HG03097 (cell line): ENCODE measurements at regions not wholly inside any gene's neighbourhood (a gene's known extent, or its start where the extent isn't known, plus 50 kb on each side); places are given as distances from the start of the nearest gene placed in this dataset.
"Not testable (repeated sequence)": the region's sequence is repeated elsewhere in the genome, so short reads cannot be mapped to it uniquely, and the experiment has no call there.

ENCODE experiments used
- ATAC-seq: cut with Tn5 transposase; IDR thresholded peaks from one replicate; pipeline ENCODE4 v1.9.1; 2021; ENCODE audit not compliant: unreplicated experiment, low FRiP score

DNA sequence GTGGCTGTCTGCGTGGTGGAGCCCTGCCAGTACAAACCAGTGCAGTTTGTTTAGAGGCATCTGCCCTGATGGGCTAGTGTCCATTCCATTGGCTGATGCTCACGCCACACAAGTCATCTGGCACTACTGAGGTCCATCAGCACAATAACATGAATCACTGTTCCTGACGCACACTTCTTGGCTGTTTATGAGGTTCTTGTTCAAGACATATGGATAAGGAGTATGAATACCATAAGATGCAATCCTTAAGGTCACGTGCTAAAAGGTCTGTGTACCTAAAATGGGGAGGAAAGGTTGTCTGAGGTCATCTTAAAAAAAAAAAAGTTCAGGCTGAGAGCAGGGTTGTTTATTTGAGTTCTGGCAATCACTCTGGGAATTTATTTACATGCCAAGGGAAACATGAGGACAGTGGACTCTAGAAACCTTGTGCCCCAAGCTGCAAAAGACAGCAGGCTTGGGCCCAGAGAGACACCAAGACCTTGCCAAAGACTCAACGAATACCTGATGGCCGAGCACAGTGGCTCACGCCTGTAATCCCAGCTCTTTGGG is 54.1 kb upstream of the SHLD1 start:
- no peak for ATAC-seq

GRCh38 chr20:5691918-5692618 is 58.1 kb upstream of the SHLD1 start:
- ATAC-seq, result peak; percentile 98

DNA sequence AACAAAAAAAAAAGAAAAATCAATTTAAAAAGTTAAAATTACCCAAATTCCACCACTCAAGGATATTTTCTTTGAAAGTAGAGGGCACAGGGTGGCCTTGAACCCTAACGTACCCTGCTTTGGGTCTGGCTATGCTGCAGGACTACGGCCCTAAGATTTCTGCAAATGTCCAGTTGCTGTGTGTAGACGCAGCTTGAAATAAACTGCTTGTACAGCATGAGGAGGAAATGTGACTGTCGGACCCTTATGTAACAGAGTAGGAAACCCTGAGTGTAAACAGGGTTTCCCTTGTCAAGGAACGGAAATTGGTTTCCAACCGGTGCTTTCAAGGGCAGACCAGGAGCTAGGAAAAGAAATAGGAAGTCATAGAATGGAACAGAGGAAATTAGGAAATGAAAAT is 60.7 kb upstream of the SHLD1 start:
- no peak for ATAC-seq

DNA sequence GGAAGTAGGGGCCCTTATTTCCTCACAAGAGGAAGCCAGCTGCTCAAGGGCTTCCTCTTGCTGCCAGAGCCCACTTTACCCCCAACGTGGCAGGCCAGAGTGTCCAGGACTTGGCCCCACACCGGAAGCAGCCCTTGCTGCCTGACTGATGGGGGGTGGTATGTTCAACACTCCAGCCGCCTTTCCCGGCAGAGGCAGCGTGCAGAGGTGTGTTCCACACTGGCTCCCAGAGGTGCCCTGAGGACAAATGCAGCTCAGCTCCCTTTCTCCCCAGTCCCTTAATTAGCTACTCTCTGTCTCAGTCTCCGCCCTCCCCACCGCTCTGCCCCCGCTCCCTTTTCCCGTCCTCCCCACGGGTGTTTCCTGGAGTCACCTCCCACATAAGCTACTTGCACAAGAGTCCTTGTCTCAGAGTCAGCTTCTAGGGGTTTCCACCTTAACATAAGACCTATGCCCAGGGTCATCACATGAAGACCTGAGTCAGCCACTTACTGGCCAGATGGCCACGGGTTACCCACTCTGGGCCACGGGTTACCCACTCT is 61.7 kb upstream of the SHLD1 start:
- ATAC-seq, result no peak

GRCh38 chr20:5687884-5688283 is 62.3 kb upstream of the SHLD1 start:
- ATAC-seq, result no peak

DNA sequence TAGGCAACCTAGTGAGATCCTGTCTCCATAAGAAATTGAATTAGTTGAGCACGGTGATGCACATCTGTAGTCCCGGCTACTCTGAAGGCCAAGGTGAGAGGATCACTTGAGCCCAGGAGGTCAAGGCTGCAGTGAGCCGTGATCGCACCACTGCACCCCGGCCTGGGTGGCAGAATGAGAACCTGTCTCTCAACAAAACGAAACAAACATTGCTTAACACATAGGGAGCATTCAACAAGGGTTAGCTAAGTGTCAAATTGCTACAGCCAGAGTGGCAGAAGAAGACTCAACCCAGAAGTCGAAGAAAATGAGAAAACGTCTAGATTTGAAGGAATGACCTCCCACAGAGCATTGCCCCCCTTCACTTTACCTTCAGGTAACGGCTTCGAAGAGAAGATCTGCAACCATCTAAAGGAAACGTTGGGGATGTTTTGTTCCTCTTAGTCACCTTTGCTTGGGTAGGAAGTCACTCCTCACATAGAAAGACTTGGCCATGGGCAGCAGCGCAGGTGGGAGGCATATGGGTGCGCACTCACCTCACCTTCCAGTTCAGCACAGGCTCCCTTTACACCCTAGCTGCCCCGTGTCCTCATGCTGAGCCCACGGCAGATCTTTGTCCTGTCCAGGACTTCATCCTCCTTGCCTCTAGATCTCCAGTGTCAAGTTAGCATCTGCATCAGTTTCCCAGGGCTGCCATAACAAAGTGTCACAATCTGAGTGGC is 63.7 kb upstream of the SHLD1 start:
- ATAC-seq, result no peak

DNA sequence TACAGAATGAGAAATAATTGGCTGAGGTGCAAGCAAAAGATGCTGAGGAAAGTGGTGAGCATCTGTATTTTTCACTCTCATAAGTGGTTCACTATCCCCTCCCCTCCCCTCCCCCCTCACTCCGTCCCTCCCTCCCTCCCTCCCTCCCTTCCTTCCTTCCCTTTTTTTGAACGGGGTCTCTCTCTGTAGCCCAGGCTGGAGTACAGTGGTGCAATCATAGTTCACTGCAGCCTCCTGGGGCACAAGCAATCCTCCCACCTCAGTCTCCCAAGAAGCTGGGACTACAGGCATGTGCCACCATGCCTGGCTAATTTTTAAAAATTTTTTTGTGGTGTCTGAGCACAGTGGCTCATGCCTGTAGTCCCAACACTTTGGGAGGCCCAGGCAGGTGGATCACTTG is 67.6 kb upstream of the SHLD1 start:
- not testable (repeated sequence) for ATAC-seq

GRCh38 chr20:5680192-5680591 is 69.4 kb upstream of the GPCPD1 start:
- no peak for ATAC-seq

DNA sequence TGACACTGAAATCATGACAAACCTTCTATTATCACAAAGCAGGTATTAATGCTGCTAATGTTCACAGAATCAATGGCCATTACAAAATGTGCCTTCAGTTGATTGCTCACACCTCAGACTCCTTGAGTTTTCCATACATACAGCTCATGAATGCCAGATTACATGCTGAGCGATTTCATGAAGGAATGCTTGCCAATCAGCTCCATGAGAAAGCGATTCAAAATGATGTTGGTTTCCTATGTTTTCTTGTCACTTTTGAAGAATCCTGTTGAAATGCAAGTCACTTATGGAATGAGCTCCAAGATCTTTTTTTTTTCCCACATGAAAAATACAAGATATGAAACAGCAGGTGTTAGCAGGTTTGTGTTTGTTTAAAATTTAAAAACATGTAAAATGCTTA is 68.0 kb upstream of the GPCPD1 start:
- no peak for ATAC-seq

DNA sequence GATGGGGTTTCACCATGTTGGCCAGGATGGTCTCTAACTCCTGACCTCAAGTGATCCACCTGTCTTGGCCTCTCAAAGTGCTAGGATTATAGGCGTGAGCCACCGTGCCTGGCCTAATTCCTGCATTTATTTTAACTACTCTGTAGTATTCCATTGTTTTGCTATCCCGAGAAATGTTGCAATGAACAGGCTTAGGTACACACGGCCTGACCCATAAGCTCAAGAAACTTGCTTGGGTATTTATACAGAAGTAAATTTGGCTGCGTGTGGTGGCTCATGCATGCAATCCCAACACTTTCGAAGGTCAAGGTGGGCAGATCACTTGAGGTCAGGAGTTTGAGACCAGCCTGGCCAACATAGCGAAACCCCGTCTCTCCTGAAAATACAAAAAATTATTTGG is 67.1 kb upstream of the GPCPD1 start:
- not testable (repeated sequence) for ATAC-seq

- no peak for ATAC-seq
These were observed 66.6 kb upstream of the GPCPD1 start for GRCh38 chr20:5677389-5677788.

DNA sequence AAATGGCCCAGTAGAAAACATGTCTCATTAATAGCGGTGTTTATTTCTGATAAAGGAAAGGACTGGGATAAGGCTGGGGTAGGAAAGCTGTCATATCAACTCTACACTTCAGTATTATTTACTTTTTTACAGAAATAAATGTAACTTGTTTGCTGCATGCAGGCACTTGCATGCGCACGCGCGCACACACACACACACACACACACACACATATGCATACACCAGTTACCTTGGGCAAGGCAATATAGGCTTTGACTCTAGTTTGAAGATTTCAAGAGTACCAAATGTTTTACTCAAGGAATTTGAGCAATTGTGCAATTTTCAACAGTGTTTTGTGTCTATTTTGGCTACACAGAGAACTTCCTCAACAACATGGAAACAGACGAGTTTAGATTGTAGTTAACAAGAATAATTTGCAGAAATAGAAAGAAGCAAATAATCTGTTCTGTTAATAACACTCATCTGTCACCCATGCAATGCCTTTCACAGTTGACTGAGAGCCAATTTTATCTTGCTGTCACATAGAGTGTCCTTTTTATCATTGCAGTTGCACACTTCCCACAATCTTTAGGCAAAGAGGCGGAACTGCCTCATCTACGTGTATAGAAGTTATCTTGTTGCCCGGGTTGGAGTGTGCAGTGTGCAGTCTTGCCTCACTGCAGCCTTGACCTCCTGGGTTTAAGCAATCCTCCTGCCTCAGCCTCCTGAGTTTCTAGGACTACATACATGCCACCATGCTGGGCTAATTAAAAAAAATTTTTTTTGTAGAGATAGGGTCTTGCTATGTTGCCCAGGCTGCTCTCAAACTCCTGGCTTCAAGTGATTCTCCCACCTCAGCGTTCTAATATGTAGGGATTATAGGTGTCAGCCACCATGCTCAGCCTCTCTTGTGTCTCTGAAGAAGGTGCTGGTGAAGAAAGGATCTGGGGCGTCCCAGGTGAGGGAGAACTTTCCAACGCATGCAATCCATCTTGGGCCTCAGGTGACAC is 64.6 kb upstream of the GPCPD1 start:
- no peak for ATAC-seq

DNA sequence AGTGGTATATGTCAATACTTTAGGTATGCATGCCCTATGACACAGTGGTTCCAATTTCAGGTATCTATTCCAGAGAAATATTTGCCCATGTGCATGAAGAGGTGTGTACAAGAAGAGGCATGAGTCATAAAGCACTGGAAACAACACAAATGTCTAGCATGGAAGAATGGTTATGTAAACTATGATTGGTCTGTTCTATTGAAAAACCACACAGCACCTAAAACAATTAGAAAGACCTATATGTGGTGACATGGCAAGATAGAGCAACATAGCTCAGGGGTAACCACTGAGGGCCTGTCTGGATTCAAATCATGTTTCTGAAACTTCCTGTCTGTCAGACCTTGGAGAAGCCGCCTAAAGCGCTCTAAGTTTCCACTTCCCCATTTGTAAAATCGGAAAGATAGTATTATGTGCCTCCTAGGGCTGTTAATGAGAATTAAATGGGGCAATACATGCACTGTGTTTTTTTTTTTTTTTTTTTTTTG is 63.4 kb upstream of the GPCPD1 start:
- peak; percentile 68 for ATAC-seq

GRCh38 chr20:5670874-5671273 is 60.1 kb upstream of the GPCPD1 start:
- no peak for ATAC-seq

- no peak for ATAC-seq
These were observed 59.3 kb upstream of the GPCPD1 start for GRCh38 chr20:5670036-5670536.

DNA sequence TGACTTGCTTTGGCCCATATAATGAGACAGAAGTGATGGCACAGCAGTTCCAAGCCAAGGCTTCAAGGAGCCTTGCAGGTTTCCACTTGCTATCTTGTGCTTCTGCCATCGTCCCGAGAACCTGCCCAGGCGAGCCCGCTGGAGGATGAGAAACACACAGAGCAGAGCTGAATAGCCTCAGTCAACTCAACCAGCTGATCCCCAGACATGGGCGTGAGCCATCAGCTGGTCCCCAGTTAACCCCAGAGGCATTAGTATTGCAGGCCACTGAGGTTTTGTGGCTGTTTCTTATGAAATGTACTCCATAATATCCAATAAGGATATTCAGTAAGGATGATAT is 57.7 kb upstream of the GPCPD1 start:
- ATAC-seq, result no peak

GRCh38 chr20:5667705-5668528 is 57.1 kb upstream of the GPCPD1 start:
- no peak for ATAC-seq

DNA sequence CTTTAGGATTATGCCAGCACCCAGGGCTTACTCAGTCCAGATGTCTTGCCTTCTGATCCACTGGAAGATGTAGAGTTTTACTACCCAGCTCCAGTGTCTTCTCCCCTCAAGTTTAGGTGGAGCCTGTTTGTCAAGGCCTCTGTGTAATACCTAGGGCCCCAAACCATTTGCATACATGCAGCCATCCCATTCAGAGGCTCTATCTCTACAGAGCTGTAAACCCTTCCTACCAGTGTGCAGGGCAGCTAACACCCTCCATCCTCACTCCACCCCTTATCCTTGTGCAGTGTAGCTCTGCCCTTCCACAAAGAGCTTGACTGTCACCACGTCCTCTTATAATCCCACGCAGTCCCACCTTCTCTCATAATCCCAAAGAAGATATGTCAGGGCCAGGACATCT is 54.6 kb upstream of the GPCPD1 start:
- ATAC-seq, result no peak

DNA sequence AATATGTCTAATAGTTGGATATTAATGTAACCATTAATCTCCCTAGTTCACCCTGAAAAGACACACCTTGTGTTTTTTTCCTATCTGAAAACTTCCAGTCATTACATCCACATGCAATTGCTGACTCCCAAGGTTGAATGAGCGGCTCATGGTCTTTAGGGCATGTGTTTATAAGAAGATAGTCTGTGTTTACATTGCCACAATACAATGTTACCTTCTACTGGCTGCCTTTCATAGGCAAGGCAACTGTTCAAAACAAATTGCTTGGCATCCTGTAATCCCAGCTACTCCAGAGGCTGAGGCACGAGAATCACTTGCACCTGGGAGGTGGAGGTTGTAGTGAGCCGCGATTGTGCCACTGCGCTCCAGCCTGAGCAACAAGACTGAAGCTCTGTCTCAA is 52.6 kb upstream of the GPCPD1 start:
- ATAC-seq, result no peak

DNA sequence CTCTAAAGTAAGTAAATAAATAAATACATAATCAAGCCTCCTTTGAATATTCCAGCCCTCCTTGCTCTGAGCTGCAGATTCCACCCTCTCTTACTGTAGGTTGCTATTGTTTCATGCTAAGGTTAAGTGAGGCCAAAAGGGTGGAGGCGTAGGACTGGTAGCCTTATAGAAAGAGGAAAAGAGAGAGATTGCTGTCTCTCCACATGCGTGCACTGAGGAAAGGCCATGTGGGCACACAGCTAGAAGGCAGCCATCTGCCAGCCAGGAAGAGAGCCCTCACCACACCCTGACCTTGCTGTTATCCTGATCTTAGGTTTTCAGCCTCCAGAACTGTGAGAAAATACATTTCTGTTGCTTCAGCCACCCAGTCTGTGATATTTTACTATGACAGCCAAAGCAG is 52.0 kb upstream of the GPCPD1 start:
- ATAC-seq, result no peak
